HG03039 (cell line): ENCODE measurements at regions not wholly inside any gene's neighbourhood (a gene's known extent, or its start where the extent isn't known, plus 50 kb on each side); places are given as distances from the start of the nearest gene placed in this dataset.
A peak's percentile ranks its signal among the peaks of the same experiment; 100 is the strongest.
"Not testable (repeated sequence)": the region's sequence is repeated elsewhere in the genome, so short reads cannot be mapped to it uniquely, and the experiment has no call there.

Experiments
- ATAC-seq: cut with Tn5 transposase; IDR thresholded peaks from one replicate; pipeline ENCODE4 v1.9.1; 2021; ENCODE audit warnings: mild to moderate bottlenecking, moderate library complexity; ENCODE audit not compliant: unreplicated experiment

GRCh38 chr6:163739966-163740365 is 325.4 kb downstream of the QKI start:
- ATAC-seq, result no peak

- no peak for ATAC-seq
Observed at GRCh38 chr6:163739408-163739725, 324.8 kb downstream of the QKI start.

GRCh38 chr6:163738725-163739407 is 324.3 kb downstream of the QKI start:
- ATAC-seq, result peak; percentile 65

- no peak for ATAC-seq
Observed at GRCh38 chr6:163738304-163738703, 323.8 kb downstream of the QKI start.

GRCh38 chr6:163735076-163735475 is 320.6 kb downstream of the QKI start:
- no peak for ATAC-seq

GRCh38 chr6:163733061-163733460 is 318.5 kb downstream of the QKI start:
- ATAC-seq, result no peak

- no peak for ATAC-seq
Observed at GRCh38 chr6:163732479-163732878, 318.0 kb downstream of the QKI start.

- ATAC-seq, result not testable (repeated sequence)
Observed at GRCh38 chr6:163732014-163732351, 317.5 kb downstream of the QKI start.

- no peak for ATAC-seq
Observed at GRCh38 chr6:163731215-163732013, 316.9 kb downstream of the QKI start.

GRCh38 chr6:163730246-163731210 is 316.0 kb downstream of the QKI start:
- ATAC-seq, result no peak

- ATAC-seq, result no peak
Observed at GRCh38 chr6:163729127-163729872, 314.8 kb downstream of the QKI start.

- no peak for ATAC-seq
Observed at GRCh38 chr6:163728442-163729126, 314.1 kb downstream of the QKI start.

- ATAC-seq, result no peak
Observed at GRCh38 chr6:163726037-163726695, 311.6 kb downstream of the QKI start.

GRCh38 chr6:163725008-163725941 is 310.8 kb downstream of the QKI start:
- ATAC-seq, result no peak

GRCh38 chr6:163724196-163724595 is 309.7 kb downstream of the QKI start:
- ATAC-seq, result no peak

- ATAC-seq, result no peak
Observed at GRCh38 chr6:163723759-163724158, 309.2 kb downstream of the QKI start.

GRCh38 chr6:163721922-163722692 is 307.6 kb downstream of the QKI start:
- no peak for ATAC-seq

- ATAC-seq, result no peak
Observed at GRCh38 chr6:163721435-163721834, 306.9 kb downstream of the QKI start.
